Bronchial epithelial cell (primary cell): ENCODE measurements at regions not wholly inside any gene's neighbourhood (a gene's known extent, or its start where the extent isn't known, plus 50 kb on each side); places are given as distances from the start of the nearest gene placed in this dataset.
A peak's percentile ranks its signal among the peaks of the same experiment; 100 is the strongest.

ENCODE experiments used
- DNase-seq: peaks from one replicate; pipeline ENCODE4 v3.0.0-alpha.2; 2010; ENCODE audit warnings: low read depth
- FAIRE-seq: peaks from 2 replicates; lab custom pipeline; 2011; peaks lifted over from hg19 to GRCh38; lab: Jason Lieb, UNC
- H3K27me3 ChIP-seq: 2 replicates; pipeline ENCODE4 v1.5.1; 2011; ENCODE audit warnings: low read length; ENCODE audit not compliant: control insufficient read depth, insufficient read depth
- H3K36me3 ChIP-seq: 2 replicates; pipeline ENCODE4 v1.5.1; 2011; ENCODE audit warnings: low read length; ENCODE audit not compliant: control insufficient read depth, insufficient read depth
- H3K4me3 ChIP-seq: 2 replicates; pipeline ENCODE4 v1.5.1; 2011; ENCODE audit warnings: mild to moderate bottlenecking, low read depth, low read length, control low read depth
- CTCF ChIP-seq: IDR thresholded peaks from 2 replicates; pipeline ENCODE4 v1.5.1; 2011; ENCODE audit warnings: mild to moderate bottlenecking, moderate library complexity, low read length, control low read depth, inconsistent platforms; ENCODE audit not compliant: insufficient read depth, severe bottlenecking

DNA sequence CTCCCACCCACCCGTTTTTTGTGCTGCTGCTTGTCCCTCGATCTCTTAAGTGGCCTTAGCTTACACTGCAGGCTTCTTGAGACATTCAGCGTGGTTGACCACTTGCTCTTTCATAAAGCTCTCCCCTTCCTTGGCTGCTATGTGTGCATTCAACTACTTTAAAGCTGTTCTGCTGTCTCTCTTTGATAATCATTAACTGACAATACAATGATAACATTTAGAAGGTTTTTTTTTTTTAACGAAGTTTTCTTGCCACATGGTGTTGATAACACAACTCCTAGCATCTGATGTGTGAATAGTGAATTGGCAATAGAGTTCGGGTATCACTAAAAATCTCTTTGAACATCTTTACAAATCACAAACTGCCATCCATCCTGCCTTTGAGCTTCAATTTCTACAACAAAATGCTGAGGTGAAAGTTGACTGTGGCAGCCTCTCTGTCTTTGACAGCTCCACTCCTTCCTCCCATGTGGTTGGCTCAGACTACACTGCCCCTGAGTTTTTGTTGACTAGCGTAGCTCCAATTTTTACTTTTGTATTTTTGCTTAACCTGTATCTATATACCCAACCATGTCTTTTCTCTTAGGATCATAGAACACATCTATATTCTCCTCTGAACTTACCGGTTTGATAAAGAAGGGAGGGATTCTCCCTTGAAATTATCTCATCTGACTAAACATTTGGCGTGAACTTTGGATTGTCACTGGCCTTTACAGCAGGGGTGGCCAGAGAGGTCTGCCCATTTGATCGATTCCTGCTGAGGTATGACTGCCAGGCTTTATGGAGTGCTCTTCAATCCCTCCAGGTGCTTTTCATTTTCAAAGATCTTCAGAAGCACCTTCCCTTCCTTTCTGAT is 409.4 kb upstream of the CD180 start:
- FAIRE-seq (no peak), DNase-seq (no peak)
- no peak overlapping the region for H3K4me3 ChIP-seq
- no peak for TF ChIP-seq CTCF
- H3K27me3 ChIP-seq = no peaks in the 10 kb centered on the region
- H3K36me3 ChIP-seq = no peaks in the 10 kb centered on the region

GRCh38 chr5:67591491-67591890 is 394.9 kb upstream of the CD180 start:
- DNase-seq = no peak
- Histone ChIP-seq H3K4me3 (no peak overlapping the region), H3K27me3 (no peaks in the 10 kb centered on the region), H3K36me3 (no peaks in the 10 kb centered on the region)
- no peak for TF ChIP-seq CTCF
- FAIRE-seq = no peak

GRCh38 chr5:67588389-67588788 is 391.8 kb upstream of the CD180 start:
- H3K27me3 ChIP-seq = no peaks in the 10 kb centered on the region
- no peaks in the 10 kb centered on the region for H3K36me3 ChIP-seq
- H3K4me3 ChIP-seq = no peak overlapping the region
- TF ChIP-seq CTCF = no peak
- no peak for DNase-seq
- no peak for FAIRE-seq

GRCh38 chr5:67581203-67581602 is 384.6 kb upstream of the CD180 start:
- DNase-seq = peak; percentile 91
- Histone ChIP-seq H3K4me3 (no peak overlapping the region), H3K27me3 (no peaks in the 10 kb centered on the region), H3K36me3 (no peaks in the 10 kb centered on the region)
- no peak for FAIRE-seq
- no peak for TF ChIP-seq CTCF

DNA sequence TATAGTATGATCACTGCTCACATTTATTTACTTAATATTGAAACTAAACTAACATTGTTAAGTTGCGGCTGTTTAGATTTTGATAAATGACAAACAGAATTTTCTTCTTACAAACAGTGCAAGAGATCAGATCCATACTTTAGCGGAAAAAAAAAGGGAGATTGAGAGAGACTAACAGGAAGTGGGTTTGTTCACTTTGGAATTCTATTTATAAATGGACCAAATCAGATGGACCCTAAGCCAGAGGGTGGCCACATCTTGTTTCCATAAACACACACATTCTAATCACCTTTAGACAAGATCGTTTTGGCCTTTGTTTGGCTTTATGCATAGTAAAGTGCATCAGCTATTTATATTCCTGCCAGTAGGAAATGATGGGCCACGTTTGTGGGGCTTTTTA is 381.4 kb upstream of the CD180 start:
- no peak for FAIRE-seq
- TF ChIP-seq CTCF = no peak
- Histone ChIP-seq H3K36me3 (no peaks in the 10 kb centered on the region), H3K4me3 (no peak overlapping the region), H3K27me3 (no peaks in the 10 kb centered on the region)
- DNase-seq = no peak
